Amniotic stem cell (primary cell): ENCODE measurements at regions not wholly inside any gene's neighbourhood (a gene's known extent, or its start where the extent isn't known, plus 50 kb on each side); places are given as distances from the start of the nearest gene placed in this dataset.
"Not testable (repeated sequence)": the region's sequence is repeated elsewhere in the genome, so short reads cannot be mapped to it uniquely, and the experiment has no call there.

Experiments used
- DNase-seq: peaks from one replicate; lab custom pipeline; 2025; lab: John Stamatoyannopoulos, UW

GRCh38 chr18:38790303-38790702 is 1224.7 kb upstream of the CELF4 start:
- no peak for DNase-seq

GRCh38 chr18:38789141-38789540 is 1223.5 kb upstream of the CELF4 start:
- no peak for DNase-seq

GRCh38 chr18:38786906-38787305 is 1221.3 kb upstream of the CELF4 start:
- DNase-seq, result no peak

DNA sequence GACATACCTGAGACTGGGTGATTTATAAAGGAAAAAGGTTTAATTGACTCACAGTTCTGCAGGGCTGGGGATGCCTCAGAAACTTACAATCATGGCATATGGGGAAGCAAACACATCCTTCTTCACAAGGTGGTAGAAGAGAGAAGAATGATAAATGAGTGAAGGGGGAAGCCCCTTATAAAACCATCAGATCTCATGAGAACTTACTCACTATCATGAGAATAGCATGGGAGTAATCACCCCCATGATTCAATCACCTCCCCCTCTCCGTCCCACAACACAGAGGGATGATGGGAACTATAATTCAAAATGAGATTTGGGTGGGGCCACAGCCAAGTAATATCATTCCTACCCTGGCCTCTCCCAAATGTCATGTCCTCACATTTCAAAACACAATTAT is 1206.0 kb upstream of the CELF4 start:
- not testable (repeated sequence) for DNase-seq

- DNase-seq, result no peak
These were observed 1202.9 kb upstream of the CELF4 start for GRCh38 chr18:38768504-38768903.

DNA sequence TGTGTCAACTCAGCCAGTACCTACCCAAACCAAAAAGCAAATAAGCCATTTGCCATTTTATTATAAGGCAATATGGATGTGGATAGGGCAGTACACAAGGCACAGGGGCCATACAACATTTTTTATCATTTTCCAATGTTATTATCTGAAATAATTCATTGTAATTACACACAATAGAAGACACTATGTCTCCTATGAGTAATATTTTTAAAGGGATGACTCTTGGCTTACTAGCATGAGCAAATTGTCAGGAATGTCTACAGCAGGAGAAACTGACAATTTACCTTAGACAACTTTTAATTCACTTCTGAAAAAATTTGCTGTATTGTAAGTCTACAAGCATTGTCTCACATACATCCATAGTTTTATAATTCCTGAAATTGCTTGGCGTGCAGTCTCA is 1193.9 kb upstream of the CELF4 start:
- no peak for DNase-seq

GRCh38 chr18:38756436-38756835 is 1190.8 kb upstream of the CELF4 start:
- DNase-seq, result no peak

DNA sequence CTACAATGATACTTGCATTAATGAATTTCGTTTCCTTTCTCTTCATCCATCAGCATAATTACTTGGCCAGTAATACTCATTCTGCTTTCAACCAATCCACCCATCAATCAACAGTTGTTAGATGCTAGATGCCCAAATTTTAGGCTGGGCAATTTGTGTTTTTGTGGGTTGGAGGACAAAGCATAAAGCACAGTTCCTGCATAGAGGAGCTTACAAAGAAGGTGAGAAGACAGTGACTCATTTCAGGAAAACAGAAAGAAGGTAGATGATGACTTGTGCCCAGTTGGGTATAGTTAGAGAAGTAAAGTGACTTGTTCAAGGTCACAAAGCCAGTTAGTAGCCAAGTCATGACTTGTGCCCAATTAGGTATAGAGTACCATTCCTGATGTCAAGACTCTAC is 1186.8 kb upstream of the CELF4 start:
- DNase-seq, result no peak

GRCh38 chr18:38751898-38752297 is 1186.3 kb upstream of the CELF4 start:
- no peak for DNase-seq

DNA sequence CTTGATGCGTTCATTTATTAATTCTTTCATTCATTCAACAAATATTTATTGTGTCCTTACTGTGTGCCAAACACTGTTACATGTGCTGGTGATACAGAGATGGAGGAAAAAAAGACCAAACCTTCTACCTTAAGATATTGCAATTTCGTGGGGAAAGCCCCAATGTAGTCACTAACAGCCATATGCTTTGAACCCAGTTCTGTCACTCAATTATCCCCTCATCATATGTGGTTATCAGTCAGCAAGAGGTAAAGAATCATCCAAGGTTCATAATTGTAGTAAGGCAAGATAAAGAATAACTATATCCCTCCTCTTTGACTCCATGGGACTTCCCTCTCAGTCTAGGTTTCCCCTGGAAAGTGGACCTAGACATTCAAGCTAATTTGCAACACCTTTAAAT is 1185.6 kb upstream of the CELF4 start:
- no peak for DNase-seq

DNA sequence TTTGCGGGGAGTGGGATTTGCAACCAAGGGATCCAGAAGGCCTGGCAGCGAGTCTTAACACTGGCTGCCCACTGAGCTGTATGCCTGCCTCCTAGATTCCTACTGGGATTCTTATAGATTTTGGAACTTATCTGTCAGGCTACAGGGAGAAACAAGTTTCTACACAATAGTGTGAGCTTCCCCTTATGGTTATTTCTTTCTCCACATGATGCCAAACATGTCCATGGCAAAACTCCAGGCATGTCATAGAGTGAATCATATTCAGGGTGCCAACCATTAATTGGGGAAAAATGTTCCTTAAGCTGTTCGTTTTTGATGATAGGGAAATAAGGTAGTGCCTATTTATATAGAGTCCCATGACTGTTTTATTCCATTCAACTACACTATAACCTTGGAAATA is 1185.2 kb upstream of the CELF4 start:
- DNase-seq, result no peak

DNA sequence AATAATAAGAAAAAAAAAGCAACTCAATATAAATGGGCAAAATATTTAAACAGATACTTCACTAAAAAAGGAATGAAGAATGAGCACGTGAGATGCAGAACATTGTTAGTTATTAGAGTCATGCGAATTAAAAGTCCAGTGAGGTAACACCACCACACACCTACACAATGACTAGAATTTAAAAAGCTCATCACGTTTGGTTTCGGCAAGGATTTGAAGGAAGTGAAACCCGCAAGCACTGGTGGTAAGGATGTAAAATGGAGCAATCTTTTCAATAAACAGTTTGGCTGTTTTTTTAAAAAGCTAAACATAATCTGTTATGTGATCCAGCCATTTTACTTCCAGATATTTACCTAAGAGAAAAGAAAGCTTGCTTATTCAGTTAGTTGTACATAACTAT is 1181.6 kb upstream of the CELF4 start:
- DNase-seq, result no peak

- not testable (repeated sequence) for DNase-seq
These were observed 1154.6 kb upstream of the CELF4 start for GRCh38 chr18:38720181-38720580.

DNA sequence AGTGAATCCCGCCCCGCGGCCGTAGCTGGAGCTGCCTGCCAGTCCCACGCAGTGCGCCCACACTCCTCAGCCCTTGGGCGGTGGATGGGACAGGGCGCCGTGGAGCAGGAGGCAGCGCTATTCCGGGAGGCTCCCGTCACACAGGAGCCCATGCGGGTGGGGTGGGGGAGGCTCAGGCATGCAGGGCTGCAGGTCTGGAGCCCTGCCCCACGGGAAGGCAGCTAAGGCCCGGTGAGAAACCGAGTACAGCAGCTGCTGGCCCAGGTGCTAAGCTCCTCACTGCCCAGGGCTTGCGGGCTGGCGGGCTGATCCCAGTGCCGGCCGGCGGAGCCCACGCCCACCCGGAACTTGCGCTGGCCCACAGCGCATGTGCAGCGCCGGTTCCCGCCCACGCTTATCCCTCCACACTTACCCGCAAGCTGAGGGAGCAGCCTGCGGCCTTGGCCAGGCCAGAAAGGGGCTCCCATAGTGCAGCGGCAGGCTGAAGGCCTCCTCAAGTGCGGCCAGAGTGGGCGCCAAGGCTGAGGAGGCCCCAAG is 1152.8 kb upstream of the CELF4 start:
- no peak for DNase-seq

- DNase-seq, result no peak
These were observed 1143.5 kb upstream of the CELF4 start for GRCh38 chr18:38709122-38709521.

GRCh38 chr18:38706373-38706772 is 1140.8 kb upstream of the CELF4 start:
- no peak for DNase-seq

GRCh38 chr18:38698088-38698487 is 1132.5 kb upstream of the CELF4 start:
- DNase-seq, result no peak

- no peak for DNase-seq
These were observed 1130.1 kb upstream of the CELF4 start for GRCh38 chr18:38695559-38696280.

DNA sequence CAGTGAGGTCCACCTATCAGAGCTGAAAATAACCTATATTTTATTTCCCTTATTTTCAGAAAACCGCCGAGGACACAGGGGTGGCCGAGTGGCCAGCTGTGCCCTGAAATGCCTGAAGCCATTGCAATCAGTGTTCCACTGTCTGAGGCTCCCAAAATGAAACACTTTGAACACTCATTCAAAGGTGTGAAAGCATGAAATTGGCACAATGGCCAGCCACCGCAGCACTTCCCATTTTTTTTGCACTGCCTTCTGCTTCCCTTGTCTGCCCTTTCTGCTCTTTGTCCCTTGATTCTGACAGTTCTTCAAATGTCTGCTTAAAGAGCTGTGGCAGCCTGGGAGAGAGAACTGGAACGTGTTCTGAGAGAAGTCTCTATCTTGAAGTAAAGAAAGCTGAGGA is 1127.5 kb upstream of the CELF4 start:
- no peak for DNase-seq

DNA sequence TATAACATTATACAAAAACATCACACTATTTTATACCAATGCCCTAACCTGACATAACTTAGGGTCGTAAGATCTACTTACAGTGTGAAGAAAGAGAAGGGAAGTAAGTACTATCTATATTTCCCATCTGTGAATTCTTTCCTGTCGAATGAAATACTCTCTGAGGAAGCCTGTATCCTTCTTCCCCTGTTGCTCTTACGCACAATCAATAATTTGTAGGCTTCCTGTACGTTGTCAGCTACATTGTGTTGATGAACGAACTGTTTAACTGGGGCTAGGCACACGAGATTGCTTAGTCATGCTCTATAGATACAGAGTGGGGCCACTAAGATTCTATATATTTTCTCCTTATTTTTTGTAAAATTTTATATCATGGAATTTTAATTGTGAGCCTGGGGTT is 1125.0 kb upstream of the CELF4 start:
- DNase-seq, result no peak

GRCh38 chr18:38688416-38688815 is 1122.8 kb upstream of the CELF4 start:
- DNase-seq, result no peak

DNA sequence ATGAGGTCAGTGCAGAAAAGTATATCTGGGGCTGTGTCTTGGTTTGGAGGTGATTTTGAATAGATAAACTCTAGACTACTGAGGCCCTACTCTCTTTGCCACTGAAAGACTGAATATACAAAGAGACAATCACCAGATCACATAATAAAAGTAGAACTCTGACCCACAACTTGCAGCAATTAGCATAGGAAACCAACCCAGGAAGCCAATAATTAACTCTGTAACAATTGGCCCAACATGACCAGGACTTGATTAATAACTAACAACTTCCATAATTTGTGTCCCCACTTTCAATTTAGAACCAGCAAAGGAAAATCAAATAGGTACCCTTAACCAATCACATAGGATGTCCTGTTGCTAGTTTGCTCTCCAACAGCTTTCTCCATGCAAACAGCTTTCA is 1104.9 kb upstream of the CELF4 start:
- no peak for DNase-seq

- no peak for DNase-seq
These were observed 1099.3 kb upstream of the CELF4 start for GRCh38 chr18:38664929-38665328.

GRCh38 chr18:38663682-38664081 is 1098.1 kb upstream of the CELF4 start:
- no peak for DNase-seq
